DMS79 treated with DMSO at 0.1 percent for 48 hours (cell line): ENCODE measurements at regions not wholly inside any gene's neighbourhood (a gene's known extent, or its start where the extent isn't known, plus 50 kb on each side); places are given as distances from the start of the nearest gene placed in this dataset.
A peak's percentile ranks its signal among the peaks of the same experiment; 100 is the strongest.

ENCODE experiments used
- DNase-seq: peaks from one replicate; lab custom pipeline; 2025; lab: John Stamatoyannopoulos, UW

- DNase-seq, result no peak
Measured at GRCh38 chr11:134745456-134745855, 333.4 kb upstream of the B3GAT1 start.

- DNase-seq, result no peak
Measured at GRCh38 chr11:134743820-134744195, 331.8 kb upstream of the B3GAT1 start.

- DNase-seq, result no peak
Measured at GRCh38 chr11:134742956-134743819, 331.1 kb upstream of the B3GAT1 start.

GRCh38 chr11:134742224-134742612 lies 330.2 kb upstream of the B3GAT1 start:
- no peak for DNase-seq

- no peak for DNase-seq
Measured at GRCh38 chr11:134741453-134742223, 329.6 kb upstream of the B3GAT1 start.

GRCh38 chr11:134740590-134741261 lies 328.7 kb upstream of the B3GAT1 start:
- DNase-seq, result no peak

GRCh38 chr11:134739136-134739535 lies 327.1 kb upstream of the B3GAT1 start:
- no peak for DNase-seq

- no peak for DNase-seq
Measured at GRCh38 chr11:134738581-134738980, 326.5 kb upstream of the B3GAT1 start.

- no peak for DNase-seq
Measured at GRCh38 chr11:134737563-134738510, 325.8 kb upstream of the B3GAT1 start.

- peak; percentile 98 for DNase-seq
Measured at GRCh38 chr11:134736251-134736947, 324.4 kb upstream of the B3GAT1 start.

GRCh38 chr11:134734894-134735293 lies 322.9 kb upstream of the B3GAT1 start:
- DNase-seq, result peak; percentile 68

- peak; percentile 96 for DNase-seq
Measured at GRCh38 chr11:134734141-134734845, 322.3 kb upstream of the B3GAT1 start.

- peak; percentile 95 for DNase-seq
Measured at GRCh38 chr11:134733646-134734045, 321.6 kb upstream of the B3GAT1 start.

GRCh38 chr11:134731213-134731961 lies 319.3 kb upstream of the B3GAT1 start:
- peak; percentile 44 for DNase-seq

- DNase-seq, result no peak
Measured at GRCh38 chr11:134730561-134731212, 318.6 kb upstream of the B3GAT1 start.

GRCh38 chr11:134730101-134730500 lies 318.1 kb upstream of the B3GAT1 start:
- peak; percentile 61 for DNase-seq

GRCh38 chr11:134728186-134728585 lies 316.1 kb upstream of the B3GAT1 start:
- no peak for DNase-seq

- DNase-seq, result no peak
Measured at GRCh38 chr11:134727636-134728035, 315.6 kb upstream of the B3GAT1 start.

- no peak for DNase-seq
Measured at GRCh38 chr11:134727204-134727603, 315.2 kb upstream of the B3GAT1 start.
